Suppressor macrophage (primary cell): ENCODE measurements at regions not wholly inside any gene's neighbourhood (a gene's known extent, or its start where the extent isn't known, plus 50 kb on each side); places are given as distances from the start of the nearest gene placed in this dataset.
A peak's percentile ranks its signal among the peaks of the same experiment; 100 is the strongest.
"Not testable (repeated sequence)": the region's sequence is repeated elsewhere in the genome, so short reads cannot be mapped to it uniquely, and the experiment has no call there.

Experiments used
- DNase-seq, 4 experiments: peaks; one replicate each; pipeline ENCODE4 v3.0.0-alpha.2; 2020 to 2022

GRCh38 chr15:67920524-67921240 is 80.8 kb upstream of the RNU6-1 start:
- DNase-seq = no peak

- no peak for DNase-seq
These were observed 82.3 kb upstream of the RNU6-1 start for GRCh38 chr15:67922106-67922675.

- DNase-seq = no peak
These were observed 83.4 kb upstream of the RNU6-1 start for GRCh38 chr15:67922971-67923945.

GRCh38 chr15:67924359-67924974 is 84.6 kb upstream of the RNU6-1 start:
- no peak for DNase-seq

GRCh38 chr15:67925182-67925581 is 85.3 kb upstream of the RNU6-1 start:
- DNase-seq = no peak

- DNase-seq = no peak
These were observed 87.8 kb upstream of the RNU6-1 start for GRCh38 chr15:67927501-67928168.

- no peak for DNase-seq
These were observed 88.8 kb upstream of the RNU6-1 start for GRCh38 chr15:67928666-67929065.

- no peak for DNase-seq
These were observed 90.9 kb upstream of the RNU6-1 start for GRCh38 chr15:67930720-67931119.

- DNase-seq = peak; percentile 35 to 68 (median 62)
These were observed 92.0 kb upstream of the RNU6-1 start for GRCh38 chr15:67931861-67932260.

GRCh38 chr15:67934126-67934525 is 94.3 kb upstream of the RNU6-1 start:
- peak; percentile 14 to 56 (median 52) for DNase-seq

- no peak for DNase-seq
These were observed 95.4 kb upstream of the RNU6-1 start for GRCh38 chr15:67935244-67935643.

- DNase-seq = no peak
These were observed 96.4 kb upstream of the RNU6-1 start for GRCh38 chr15:67936258-67936657.

- DNase-seq = no peak
These were observed 97.4 kb upstream of the RNU6-1 start for GRCh38 chr15:67937153-67937761.

- DNase-seq = not testable (repeated sequence)
These were observed 99.3 kb upstream of the RNU6-1 start for GRCh38 chr15:67939179-67939578.

- not testable (repeated sequence) for DNase-seq
These were observed 99.9 kb upstream of the RNU6-1 start for GRCh38 chr15:67939588-67940323.

GRCh38 chr15:67940324-67940719 is 100.5 kb upstream of the RNU6-1 start:
- DNase-seq = no peak

GRCh38 chr15:67941648-67942310 is 101.9 kb upstream of the RNU6-1 start:
- no peak for DNase-seq

GRCh38 chr15:67943475-67943874 is 103.6 kb upstream of the RNU6-1 start:
- no peak for DNase-seq

GRCh38 chr15:67944010-67944641 is 104.3 kb upstream of the RNU6-1 start:
- no peak for DNase-seq

GRCh38 chr15:67945131-67945530 is 105.3 kb upstream of the RNU6-1 start:
- no peak for DNase-seq
